ENCODE measurements at regions not wholly inside any gene's neighbourhood (a gene's known extent, or its start where the extent isn't known, plus 50 kb on each side); places are given as distances from the start of the nearest gene placed in this dataset.

DNA sequence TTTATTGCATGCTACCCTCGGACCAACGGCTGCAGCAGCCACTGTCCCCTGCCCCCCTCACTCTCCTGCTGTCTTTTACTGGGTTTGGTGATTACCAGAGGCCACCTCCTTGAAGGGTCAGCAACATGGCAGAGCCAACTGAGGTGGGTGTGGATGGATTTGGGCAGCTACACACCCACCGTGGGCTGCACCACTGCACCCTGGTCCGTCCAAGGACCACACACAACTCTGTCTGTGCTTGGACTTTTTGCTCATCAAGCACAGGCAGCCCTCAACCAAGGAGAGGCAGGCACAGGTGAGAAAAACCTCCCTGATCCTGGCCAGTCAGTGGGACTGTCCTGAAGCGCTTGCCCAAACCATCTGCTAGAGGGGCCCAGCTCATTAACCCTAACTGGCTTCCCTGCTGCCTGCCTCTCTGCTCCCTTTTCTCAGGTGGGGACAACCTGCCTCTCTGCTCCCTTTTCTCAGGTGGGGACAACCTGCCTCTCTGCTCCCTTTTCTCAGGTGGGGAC is 239.5 kb upstream of the PITRM1 start:
- TF ChIP-seq POLR2A (IDR thresholded peaks at IDR 0.05) (no peak), EP300 (IDR thresholded peaks at IDR 0.05) (no peak)
- TF ChIP-seq, protein P1, sequence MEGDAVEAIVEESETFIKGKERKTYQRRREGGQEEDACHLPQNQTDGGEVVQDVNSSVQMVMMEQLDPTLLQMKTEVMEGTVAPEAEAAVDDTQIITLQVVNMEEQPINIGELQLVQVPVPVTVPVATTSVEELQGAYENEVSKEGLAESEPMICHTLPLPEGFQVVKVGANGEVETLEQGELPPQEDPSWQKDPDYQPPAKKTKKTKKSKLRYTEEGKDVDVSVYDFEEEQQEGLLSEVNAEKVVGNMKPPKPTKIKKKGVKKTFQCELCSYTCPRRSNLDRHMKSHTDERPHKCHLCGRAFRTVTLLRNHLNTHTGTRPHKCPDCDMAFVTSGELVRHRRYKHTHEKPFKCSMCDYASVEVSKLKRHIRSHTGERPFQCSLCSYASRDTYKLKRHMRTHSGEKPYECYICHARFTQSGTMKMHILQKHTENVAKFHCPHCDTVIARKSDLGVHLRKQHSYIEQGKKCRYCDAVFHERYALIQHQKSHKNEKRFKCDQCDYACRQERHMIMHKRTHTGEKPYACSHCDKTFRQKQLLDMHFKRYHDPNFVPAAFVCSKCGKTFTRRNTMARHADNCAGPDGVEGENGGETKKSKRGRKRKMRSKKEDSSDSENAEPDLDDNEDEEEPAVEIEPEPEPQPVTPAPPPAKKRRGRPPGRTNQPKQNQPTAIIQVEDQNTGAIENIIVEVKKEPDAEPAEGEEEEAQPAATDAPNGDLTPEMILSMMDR (IDR thresholded peaks at IDR 0.05) = no peak

Data from stomach (tissue), 4 donors.